HG03521 (cell line): ENCODE measurements at regions not wholly inside any gene's neighbourhood (a gene's known extent, or its start where the extent isn't known, plus 50 kb on each side); places are given as distances from the start of the nearest gene placed in this dataset.

Experiments used
- ATAC-seq: cut with Tn5 transposase; IDR thresholded peaks from one replicate; pipeline ENCODE4 v1.9.1; 2021; ENCODE audit warnings: mild to moderate bottlenecking, moderate library complexity; ENCODE audit not compliant: unreplicated experiment

DNA sequence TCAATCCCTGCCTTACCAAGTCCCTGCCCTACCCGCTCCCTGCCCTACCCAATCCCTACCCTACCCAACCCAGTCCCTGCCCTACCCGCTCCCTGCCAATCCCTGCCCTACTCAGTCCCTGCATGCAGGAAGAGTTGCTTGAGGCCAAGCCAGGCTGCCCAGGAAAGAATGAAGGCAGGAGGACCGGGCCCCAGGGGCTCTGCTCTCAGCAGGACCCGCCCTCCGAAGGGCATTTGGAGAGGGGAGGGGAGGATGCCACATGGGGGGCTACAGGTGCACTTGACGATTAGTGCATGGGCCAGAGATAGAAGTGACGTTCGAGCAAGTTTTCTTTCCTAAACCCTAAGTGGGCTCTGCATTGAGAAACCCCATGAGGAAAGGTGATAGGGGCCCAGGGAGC lies 581.2 kb downstream of the TBC1D22A start:
- no peak for ATAC-seq

DNA sequence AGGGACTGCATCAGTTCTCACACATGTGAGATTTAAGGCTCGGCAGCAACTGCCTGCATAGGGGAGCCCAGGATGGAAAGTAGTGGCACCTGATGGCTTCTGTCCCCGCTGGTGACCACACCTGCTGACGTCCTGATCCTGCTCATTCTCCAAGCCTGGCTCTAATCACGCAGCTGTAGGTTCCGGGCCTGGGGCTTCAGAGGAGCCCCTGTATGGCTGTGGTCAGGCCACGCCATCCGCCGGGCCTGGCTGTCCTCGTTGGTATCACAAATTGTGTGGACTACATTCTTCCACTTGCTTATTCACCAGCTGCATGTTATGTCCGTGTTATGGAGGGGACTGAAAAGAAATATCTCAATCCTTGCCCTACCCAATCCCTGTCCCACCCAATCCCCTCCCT lies 580.0 kb downstream of the TBC1D22A start:
- ATAC-seq: no peak

DNA sequence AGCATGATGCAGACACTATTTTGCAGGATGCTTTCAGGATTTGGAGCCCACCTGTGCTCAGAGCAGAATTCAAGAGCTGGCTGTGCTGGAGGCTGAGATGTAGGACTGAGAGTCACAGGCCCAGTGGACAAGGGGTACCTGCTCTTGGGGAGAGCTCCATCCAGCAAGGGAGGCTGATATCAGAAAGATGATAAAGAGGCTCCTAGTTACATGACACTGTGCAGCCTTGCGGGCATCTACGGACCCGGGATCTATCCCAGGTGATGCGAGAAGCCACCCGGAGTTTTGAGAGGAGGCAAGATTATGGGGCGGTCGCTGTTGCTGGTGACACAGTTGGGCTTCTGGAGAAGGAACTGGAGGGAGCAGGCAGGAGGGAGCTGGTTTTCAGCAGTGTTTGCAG lies 579.0 kb downstream of the TBC1D22A start:
- no peak for ATAC-seq

DNA sequence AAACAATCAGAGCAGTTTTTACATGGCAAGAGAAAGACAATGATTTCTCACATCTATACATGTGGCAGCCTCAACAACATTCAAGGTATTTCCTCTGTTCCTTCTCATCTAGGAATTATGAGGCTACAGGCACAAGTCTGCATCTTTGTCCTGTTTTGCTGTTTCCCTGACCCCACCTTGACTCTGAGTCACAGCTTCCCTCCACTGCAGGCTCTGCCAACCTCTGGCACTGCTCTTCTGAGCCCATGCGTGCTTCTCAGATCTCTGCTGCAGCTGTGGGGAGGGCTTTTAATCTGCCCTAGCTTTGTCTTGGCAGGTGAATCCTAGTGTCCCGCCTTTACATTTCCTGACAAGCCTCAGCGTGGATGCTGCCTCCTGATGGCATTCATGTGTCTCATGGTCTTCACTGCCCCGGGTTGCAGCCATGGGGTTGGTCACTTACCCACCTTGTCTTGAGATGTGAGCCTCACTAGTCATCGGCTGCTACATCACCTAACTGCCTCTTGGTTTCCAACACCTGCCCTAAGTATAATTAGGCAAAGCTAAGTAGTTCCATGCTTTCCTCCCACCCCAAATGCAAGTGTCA lies 578.5 kb downstream of the TBC1D22A start:
- no peak for ATAC-seq

DNA sequence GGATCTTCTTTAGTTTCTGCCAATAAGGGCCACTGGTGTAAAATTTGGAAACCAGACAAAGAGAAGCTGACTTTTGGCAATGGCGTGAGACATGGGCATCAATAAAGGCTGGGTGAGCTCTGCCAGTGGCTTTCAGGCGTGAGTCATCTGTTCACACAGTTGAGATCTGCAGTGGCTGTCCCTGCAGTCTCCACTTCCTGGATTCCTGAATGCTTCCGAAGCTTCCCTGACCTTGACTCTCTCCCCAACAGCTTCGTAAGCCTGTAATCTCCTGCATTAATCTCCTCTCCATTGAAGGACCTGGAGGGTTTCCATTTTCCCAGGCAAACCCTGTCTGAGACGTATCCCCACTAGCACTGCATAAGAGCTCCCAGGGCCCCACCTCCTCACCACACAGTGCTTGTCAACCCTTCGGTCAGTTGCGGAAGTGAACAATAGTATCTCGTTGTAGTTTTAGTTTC lies 574.7 kb downstream of the TBC1D22A start:
- ATAC-seq: no peak

DNA sequence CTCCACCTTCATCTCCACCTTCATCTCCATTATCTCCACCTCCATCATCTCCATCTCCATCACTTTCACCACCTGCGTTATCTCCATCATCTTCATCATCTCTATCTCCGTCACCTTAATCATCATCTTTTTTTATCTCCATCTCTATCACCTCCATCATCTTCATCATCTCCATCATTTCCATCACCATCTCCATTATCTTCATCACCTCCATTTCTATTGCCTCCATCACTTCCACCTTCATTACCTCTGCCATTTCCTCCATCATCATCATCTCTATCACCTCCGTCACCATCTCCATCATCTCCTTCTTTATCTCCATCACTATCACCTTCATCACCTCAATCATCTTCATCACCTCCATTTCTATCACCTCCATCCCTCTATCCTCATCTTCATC lies 573.5 kb downstream of the TBC1D22A start:
- ATAC-seq: no peak

DNA sequence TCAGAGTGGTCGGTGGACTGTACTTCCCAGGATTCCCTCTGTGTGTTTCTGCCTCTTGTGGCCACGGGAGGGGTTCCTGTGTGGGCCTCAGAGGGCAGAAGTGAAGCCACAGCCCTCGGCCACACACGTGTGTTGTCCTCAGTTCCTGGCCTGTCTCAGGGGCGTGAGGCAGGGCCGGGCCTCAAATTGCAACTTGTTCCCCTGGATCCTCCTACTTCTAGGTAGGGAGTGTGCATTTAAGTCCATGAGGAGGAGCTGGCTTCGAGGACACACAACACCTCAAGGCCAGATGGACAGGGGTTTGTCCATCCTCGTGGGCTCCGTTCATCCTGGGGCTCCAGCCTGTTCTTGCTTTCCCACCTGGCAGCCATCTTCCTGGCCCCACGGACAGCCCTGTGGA lies 573.0 kb downstream of the TBC1D22A start:
- ATAC-seq: no peak

DNA sequence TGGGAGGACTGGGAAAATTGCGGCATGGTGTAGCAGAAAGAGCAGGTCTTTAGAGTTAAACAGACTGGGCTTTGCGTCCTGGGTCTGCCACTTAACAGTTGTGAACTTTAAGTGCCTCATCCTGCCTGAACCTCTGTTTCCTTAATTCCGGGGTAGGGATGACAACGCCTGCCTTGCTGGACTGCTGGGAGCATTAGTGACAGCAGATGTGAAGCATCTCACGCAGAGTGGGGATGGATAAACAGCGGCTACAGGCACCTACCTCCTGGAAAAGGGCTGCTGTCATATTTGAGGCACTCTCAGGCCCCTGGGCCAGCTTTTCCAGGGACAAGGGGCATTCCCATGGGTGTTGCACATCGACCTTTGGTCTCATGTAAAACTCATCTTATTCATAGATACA lies 572.2 kb downstream of the TBC1D22A start:
- ATAC-seq: no peak

DNA sequence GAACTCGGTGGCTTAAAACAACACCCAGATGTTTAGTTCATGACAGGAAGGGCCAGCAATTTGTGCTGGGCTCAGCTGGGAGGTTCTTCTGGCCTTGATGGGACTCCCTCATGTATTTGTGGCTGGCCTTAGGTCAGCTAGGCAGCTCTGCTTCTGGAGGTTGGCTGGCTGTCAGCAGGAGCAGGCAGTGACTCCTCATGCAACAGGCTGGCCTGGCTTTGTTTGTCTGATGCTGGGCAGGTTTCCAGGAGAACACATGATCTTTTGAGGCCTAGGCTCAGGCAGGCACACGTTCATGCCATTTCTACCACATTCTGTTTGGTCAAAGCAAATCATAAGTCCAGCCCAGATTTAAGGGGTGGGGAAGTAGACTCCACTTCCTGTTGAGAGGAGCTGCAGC lies 571.2 kb downstream of the TBC1D22A start:
- ATAC-seq: no peak

DNA sequence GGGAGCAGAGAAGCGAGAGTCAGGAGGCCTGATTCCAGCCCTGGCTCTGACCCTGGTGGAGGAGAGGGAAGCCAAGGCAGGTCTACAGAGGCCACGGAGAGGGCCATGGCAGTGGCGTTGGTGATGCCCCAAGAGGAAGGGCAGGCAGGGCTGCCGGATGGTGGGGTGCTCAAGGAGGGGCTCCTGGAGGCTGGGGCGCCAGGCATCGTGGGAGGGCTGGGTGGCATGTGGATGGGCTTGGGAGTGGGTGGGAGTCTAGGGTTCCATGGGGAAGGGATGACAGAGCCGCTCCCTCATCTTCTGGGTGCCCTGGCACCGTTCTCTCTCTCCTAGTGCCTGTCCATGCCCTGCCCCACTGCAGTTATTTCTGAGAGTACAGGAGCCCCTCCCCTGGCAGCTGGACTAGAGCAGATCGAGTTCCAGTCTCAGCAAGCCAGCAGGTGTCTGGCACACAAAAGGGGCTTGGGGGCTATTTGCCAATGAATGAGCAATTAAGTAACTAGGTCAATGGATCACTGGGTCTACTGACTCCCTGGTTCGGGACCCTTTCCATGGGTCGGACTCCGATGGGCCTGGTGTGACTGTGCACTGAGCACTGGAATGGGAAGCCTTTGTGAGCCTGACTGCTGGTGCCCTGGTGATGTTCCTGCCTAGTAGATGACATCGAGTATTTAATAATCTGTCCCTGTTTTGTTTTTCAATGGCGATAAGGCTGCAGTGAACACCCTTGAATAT lies 570.0 kb downstream of the TBC1D22A start:
- no peak for ATAC-seq

DNA sequence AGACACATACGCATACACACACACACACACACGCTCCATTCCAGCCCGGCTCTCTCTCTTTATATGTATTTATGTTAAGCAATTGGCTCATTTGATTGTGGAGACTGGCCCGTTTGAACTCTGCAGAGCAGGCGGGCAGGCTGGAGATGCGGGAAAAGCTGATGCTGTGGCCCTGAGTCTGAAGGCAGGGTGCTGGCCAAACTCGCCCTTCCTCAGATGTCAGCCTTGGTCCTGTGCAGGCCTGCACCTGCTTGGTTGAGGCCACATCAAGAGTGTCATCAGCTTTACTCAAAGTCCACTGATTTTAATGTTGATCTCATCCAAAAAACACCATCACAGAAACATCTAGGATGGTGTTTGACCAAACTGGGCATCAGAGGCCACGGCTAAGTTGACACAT lies 569.3 kb downstream of the TBC1D22A start:
- no peak for ATAC-seq

DNA sequence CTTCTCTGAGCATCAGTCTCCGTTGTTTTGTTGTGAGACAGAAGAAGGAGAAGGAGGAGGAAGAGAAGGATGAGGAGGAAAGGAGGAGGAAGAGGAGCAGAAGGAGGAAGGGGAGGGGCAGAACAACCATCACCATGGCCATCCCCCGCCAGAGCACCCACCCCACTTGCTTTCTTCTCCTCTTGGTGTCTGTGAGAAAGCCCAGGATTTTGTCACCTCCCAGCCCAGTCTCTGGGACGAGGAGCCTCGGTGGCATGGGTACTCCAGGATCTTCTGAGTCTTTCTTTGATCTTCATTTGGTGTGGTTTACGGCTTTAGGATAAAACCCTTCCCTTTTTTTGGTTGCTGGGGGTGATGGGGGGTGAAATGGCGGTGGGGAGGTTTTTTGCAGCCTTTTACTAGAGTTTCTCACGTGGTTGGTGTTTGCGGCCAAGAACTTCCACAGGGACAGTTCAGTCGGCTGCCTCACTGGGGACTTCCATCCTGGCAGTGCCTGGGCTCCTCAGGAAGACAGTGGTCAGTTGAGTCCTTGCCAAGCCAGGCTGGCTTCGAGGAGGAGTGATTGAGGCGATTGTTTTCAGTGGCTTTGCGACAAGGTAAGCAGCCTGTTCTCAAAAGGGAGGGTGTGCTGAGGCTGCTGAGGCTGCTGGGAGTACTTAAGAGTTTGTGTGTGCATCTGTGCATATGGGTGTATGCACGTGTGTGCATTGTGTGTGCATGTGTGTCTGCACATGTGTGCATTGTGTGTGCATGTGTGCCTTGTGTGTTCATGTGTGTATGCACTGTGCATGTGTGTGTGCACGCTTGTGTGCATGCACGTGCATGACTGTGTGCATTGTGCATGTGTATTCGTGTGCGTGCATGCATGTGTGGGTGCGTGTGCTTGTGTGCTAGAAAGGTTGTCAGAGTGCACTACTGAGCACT lies 567.5 kb downstream of the TBC1D22A start:
- no peak for ATAC-seq

DNA sequence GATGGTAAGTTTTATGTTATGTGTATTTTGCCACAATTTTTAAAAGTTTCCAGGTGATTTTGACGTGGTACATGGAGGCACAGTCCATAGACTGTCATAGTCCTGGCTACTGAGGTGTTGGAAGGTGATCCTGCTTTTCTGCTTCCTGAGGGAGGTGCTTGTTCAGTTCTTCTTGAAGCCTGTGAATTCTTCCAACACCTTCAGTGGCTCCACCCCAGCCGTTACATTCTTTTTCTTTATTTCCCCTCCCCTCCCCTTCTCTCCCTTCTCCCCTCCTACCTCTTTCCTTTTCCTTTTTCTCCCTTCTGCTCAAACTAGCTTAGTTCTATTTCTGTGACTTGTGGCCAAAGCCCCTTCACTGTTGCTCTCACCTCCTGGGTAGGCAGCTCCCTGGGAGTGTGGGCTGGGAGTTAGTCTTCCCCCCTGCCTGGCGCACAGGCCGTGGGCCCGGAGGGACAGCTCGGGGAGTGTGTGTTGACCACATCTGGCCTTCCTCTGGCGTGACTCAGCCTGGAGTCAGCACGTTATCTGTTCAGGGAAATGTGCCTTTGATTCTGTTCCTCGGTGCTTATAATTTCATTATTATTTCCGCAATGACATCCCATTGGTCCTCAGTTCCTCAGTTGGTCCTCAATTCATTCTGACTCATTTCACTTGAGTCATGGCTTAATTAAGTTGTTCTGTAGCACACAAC lies 566.2 kb downstream of the TBC1D22A start:
- ATAC-seq: no peak

DNA sequence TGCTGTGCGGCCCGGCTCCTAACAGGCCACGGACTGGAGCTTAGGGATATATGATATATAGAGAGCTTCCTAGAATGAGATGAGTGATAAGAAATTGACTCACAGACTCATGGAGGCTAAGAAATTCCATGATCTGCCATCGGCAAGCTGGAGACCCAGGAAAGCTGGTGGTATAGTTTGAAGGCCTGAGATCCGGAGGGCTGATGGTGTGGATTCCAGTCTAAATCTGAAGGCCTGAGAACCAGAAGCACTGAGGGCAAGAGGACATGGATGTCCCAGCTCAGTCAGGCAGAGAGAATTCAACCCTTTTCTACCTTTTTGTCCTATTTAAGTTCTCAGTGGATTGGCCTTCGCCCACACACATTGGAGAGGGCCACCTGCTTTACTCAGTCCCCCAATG lies 564.8 kb downstream of the TBC1D22A start:
- no peak for ATAC-seq

DNA sequence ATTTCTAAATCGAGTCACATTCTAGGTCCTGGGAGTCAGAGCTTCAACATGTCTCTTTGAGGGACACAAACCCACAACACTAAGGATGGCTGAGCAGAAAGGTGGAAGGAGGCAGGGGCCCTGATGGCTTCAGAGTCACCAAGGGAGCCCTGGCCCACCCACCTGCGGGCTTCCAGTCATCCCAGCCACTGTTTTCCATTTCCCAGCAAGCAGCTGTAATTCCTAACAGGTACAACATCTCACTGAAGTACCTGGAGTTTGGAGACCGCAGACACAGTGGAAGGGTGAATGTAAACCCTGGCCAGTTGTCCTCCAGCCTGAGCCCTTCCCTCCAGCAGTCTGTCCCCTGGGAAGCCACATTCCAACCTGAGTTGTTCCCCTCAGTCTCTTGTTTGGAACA lies 562.8 kb downstream of the TBC1D22A start:
- ATAC-seq: no peak

DNA sequence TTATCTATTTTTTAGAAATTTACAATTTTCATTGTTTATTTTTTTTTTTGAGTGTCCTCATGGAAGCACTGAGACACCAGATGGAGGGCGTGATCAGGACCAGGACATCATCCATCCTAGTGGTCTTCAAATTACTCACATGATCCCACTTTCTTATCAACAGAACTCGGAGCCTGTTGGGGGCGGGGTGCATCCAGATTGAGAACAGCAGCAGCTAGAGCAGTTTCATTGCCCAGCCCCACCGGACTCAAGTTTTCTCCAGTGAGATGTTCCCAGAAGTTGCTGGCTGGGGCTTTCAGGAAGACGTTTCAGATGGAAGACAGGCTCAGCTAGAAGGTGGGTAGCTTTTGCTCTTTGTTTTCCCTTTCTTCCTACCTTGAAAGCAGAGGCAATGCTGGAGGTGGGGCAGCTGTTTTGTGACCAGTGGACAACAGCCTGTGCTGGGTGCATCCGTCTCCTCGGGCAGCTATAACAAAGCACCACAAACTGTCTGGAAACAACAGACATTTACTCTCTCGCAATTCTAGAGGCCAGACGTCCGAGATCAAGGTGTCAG lies 562.1 kb downstream of the TBC1D22A start:
- no peak for ATAC-seq

DNA sequence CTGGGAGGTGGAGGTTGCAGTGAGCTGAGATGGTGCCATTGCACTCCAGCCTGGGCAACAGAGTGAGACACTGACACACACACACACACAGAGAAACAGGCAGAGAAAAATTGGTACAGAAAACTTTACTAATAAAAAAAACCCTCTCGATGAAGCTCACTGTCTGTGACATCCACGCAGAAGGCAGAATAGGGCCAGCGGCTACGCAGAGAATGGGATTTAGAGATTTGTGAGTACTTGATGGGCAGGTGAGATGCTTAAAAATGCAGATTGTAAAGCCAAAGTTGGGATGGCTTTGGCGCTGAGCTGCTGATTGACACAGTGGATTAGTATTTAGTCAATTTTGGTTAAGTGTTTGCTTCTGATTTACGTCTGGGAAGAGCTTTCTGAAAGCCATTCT lies 561.1 kb downstream of the TBC1D22A start:
- no peak for ATAC-seq

DNA sequence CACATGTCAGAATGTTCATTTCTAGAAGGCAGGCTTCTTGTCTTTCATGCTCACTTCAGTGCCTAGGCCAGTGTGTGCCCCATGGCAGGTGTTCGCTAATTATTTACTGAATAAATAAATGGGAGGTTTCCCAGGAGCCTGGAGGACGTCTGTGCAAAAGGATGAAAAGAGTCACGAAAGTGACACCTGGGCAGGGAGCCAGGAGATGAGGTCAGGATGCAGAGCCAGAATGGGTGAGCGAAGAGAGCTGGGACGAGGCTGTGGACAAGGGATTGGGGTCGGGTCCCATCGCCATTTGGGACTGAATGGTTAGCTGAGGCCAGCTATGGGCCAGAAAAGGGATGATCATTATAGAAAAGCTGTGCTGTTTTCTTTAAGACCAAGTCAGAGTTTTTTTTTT lies 560.4 kb downstream of the TBC1D22A start:
- ATAC-seq: no peak

DNA sequence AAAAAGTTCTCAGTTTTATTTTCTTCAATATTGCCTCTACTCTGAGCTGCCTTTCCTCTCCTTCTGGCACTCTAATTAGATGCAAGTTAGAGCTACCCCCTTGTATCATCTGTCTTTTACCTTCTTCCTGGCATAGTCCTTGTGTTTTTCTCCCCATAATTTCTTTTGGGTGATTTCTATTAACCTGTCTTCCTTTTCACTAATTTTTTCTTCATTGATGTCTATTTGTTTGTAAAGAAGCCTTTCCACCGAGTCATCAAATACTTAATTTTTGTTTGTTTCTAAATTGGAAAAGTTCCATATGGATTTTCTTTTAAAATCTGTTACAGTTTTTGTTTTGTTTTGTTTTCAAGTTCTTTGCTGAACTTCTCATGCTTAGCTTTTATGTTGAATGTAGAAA lies 558.1 kb downstream of the TBC1D22A start:
- ATAC-seq: no peak

DNA sequence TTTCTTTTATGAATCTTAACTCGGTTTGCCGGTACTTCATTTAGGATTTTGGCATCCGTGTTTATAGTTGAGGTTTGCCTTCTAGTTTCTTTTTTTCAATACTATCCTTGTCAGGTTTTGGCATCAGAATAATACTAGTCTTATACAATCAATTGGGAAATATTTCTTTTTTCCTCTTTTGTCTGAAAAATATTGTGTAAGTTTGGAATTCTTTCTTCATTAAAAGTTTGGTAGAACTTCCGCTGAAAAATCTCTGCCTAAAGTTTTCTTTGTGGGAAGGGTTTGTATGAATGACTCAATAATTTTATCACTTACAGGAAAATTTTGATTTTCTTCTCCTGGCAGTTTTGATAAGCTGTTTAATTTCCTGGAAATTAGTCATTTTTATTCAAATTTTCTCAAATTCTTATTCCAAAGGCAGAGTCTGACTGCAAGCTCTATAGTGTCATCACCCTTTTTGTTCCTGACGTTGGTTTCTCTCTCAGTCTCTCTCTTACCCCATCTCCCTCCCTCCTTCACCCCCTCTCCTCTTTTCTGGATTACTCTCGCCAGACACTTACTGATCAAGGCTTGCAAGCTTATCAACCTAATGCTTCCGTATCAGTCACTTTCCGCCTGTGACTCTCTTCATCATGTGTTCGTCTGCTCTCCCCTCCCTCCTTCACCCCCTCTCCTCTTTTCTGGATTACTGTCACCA lies 555.7 kb downstream of the TBC1D22A start:
- no peak for ATAC-seq
